ENCODE measurements at regions not wholly inside any gene's neighbourhood (a gene's known extent, or its start where the extent isn't known, plus 50 kb on each side); places are given as distances from the start of the nearest gene placed in this dataset.
"Not testable (repeated sequence)": the region's sequence is repeated elsewhere in the genome, so short reads cannot be mapped to it uniquely, and the experiment has no call there.

GRCh38 chr6:58185300-58185699, 867.9 kb downstream of the PRIM2 start:
- not testable (repeated sequence) for H3K4me1 Mint-ChIP-seq (ENCODE audit: low read depth); H3K36me3 Mint-ChIP-seq (ENCODE audit: insufficient read depth); DNase-seq (ENCODE audit: low spot score, unreplicated experiment); H3K4me3 Mint-ChIP-seq (ENCODE audit: low read depth); H3K27ac Mint-ChIP-seq; H3K27me3 Mint-ChIP-seq
- peaks cover 25% of the 10 kb centered on the region for H3K9me3 Mint-ChIP-seq (ENCODE audit: low read depth)

GRCh38 chr6:58193209-58193608, 875.8 kb downstream of the PRIM2 start:
- H3K4me3 Mint-ChIP-seq (ENCODE audit: low read depth); H3K27me3 Mint-ChIP-seq; H3K36me3 Mint-ChIP-seq (ENCODE audit: insufficient read depth); H3K4me1 Mint-ChIP-seq (ENCODE audit: low read depth); H3K27ac Mint-ChIP-seq; DNase-seq (ENCODE audit: low spot score, unreplicated experiment): not testable (repeated sequence)
- H3K9me3 Mint-ChIP-seq (ENCODE audit: low read depth): peaks cover 31% of the 10 kb centered on the region

- Mint-ChIP-seq H3K36me3 (ENCODE audit: insufficient read depth) (no peaks in the 10 kb centered on the region), H3K9me3 (ENCODE audit: low read depth) (peaks cover 30% of the 10 kb centered on the region), H3K4me3 (ENCODE audit: low read depth) (no peak overlapping the region), H3K27ac (no peak overlapping the region), H3K27me3 (no peaks in the 10 kb centered on the region), H3K4me1 (ENCODE audit: low read depth) (no peaks in the 10 kb centered on the region)
- no peak for TF ChIP-seq CTCF (IDR thresholded peaks at IDR 0.05; ENCODE audit: unreplicated experiment)
- DNase-seq (ENCODE audit: low spot score, unreplicated experiment): no peak
Observed at GRCh38 chr6:58198301-58198700, 880.9 kb downstream of the PRIM2 start.

GRCh38 chr6:58237124-58237523, 919.7 kb downstream of the PRIM2 start:
- H3K27me3 Mint-ChIP-seq; H3K4me3 Mint-ChIP-seq (ENCODE audit: low read depth); H3K27ac Mint-ChIP-seq; DNase-seq (ENCODE audit: low spot score, unreplicated experiment); H3K36me3 Mint-ChIP-seq (ENCODE audit: insufficient read depth); H3K4me1 Mint-ChIP-seq (ENCODE audit: low read depth): not testable (repeated sequence)
- H3K9me3 Mint-ChIP-seq (ENCODE audit: low read depth): peaks cover 69% of the 10 kb centered on the region

- not testable (repeated sequence) for H3K36me3 Mint-ChIP-seq (ENCODE audit: insufficient read depth); H3K27ac Mint-ChIP-seq; DNase-seq (ENCODE audit: low spot score, unreplicated experiment); H3K4me1 Mint-ChIP-seq (ENCODE audit: low read depth); H3K27me3 Mint-ChIP-seq; H3K4me3 Mint-ChIP-seq (ENCODE audit: low read depth)
- H3K9me3 Mint-ChIP-seq (ENCODE audit: low read depth): peaks cover 64% of the 10 kb centered on the region
Observed at GRCh38 chr6:58238421-58238820, 921.0 kb downstream of the PRIM2 start.

- not testable (repeated sequence) for H3K27me3 Mint-ChIP-seq; H3K4me3 Mint-ChIP-seq (ENCODE audit: low read depth); H3K27ac Mint-ChIP-seq; DNase-seq (ENCODE audit: low spot score, unreplicated experiment); H3K4me1 Mint-ChIP-seq (ENCODE audit: low read depth); H3K36me3 Mint-ChIP-seq (ENCODE audit: insufficient read depth)
- H3K9me3 Mint-ChIP-seq (ENCODE audit: low read depth): peaks cover 42% of the 10 kb centered on the region
Observed at GRCh38 chr6:58257625-58258024, 940.2 kb downstream of the PRIM2 start.

- H3K4me1 Mint-ChIP-seq (ENCODE audit: low read depth): no peaks in the 10 kb centered on the region
- no peak overlapping the region for H3K27ac Mint-ChIP-seq
- H3K27me3 Mint-ChIP-seq: no peaks in the 10 kb centered on the region
- TF ChIP-seq CTCF (IDR thresholded peaks at IDR 0.05; ENCODE audit: unreplicated experiment): no peak
- H3K36me3 Mint-ChIP-seq (ENCODE audit: insufficient read depth): no peaks in the 10 kb centered on the region
- DNase-seq (ENCODE audit: low spot score, unreplicated experiment): no peak
- peaks cover 51% of the 10 kb centered on the region for H3K9me3 Mint-ChIP-seq (ENCODE audit: low read depth)
- no peak overlapping the region for H3K4me3 Mint-ChIP-seq (ENCODE audit: low read depth)
Observed at GRCh38 chr6:58290177-58290576, 972.7 kb downstream of the PRIM2 start.

- H3K9me3 Mint-ChIP-seq (ENCODE audit: low read depth): peaks cover 45% of the 10 kb centered on the region
- H3K4me3 Mint-ChIP-seq (ENCODE audit: low read depth); DNase-seq (ENCODE audit: low spot score, unreplicated experiment); H3K36me3 Mint-ChIP-seq (ENCODE audit: insufficient read depth); H3K27ac Mint-ChIP-seq; H3K4me1 Mint-ChIP-seq (ENCODE audit: low read depth); H3K27me3 Mint-ChIP-seq: not testable (repeated sequence)
Observed at GRCh38 chr6:58291319-58291718, 973.9 kb downstream of the PRIM2 start.

- H3K27me3 Mint-ChIP-seq; H3K27ac Mint-ChIP-seq; H3K4me1 Mint-ChIP-seq (ENCODE audit: low read depth); H3K36me3 Mint-ChIP-seq (ENCODE audit: insufficient read depth); DNase-seq (ENCODE audit: low spot score, unreplicated experiment); H3K4me3 Mint-ChIP-seq (ENCODE audit: low read depth): not testable (repeated sequence)
- peaks cover 18% of the 10 kb centered on the region for H3K9me3 Mint-ChIP-seq (ENCODE audit: low read depth)
Observed at GRCh38 chr6:58307901-58308300, 990.5 kb downstream of the PRIM2 start.

GRCh38 chr6:58332108-58332507, 1014.7 kb downstream of the PRIM2 start:
- not testable (repeated sequence) for H3K36me3 Mint-ChIP-seq (ENCODE audit: insufficient read depth); H3K27ac Mint-ChIP-seq; H3K27me3 Mint-ChIP-seq; DNase-seq (ENCODE audit: low spot score, unreplicated experiment); H3K4me3 Mint-ChIP-seq (ENCODE audit: low read depth); H3K4me1 Mint-ChIP-seq (ENCODE audit: low read depth)
- H3K9me3 Mint-ChIP-seq (ENCODE audit: low read depth): peaks cover 38% of the 10 kb centered on the region

- not testable (repeated sequence) for H3K27ac Mint-ChIP-seq; H3K4me3 Mint-ChIP-seq (ENCODE audit: low read depth); DNase-seq (ENCODE audit: low spot score, unreplicated experiment); H3K36me3 Mint-ChIP-seq (ENCODE audit: insufficient read depth); H3K27me3 Mint-ChIP-seq; H3K4me1 Mint-ChIP-seq (ENCODE audit: low read depth)
- H3K9me3 Mint-ChIP-seq (ENCODE audit: low read depth): peaks cover 32% of the 10 kb centered on the region
Observed at GRCh38 chr6:58342287-58342686, 1024.9 kb downstream of the PRIM2 start.

GRCh38 chr6:58347534-58347933, 1030.1 kb downstream of the PRIM2 start:
- H3K36me3 Mint-ChIP-seq (ENCODE audit: insufficient read depth); H3K4me1 Mint-ChIP-seq (ENCODE audit: low read depth); H3K4me3 Mint-ChIP-seq (ENCODE audit: low read depth); DNase-seq (ENCODE audit: low spot score, unreplicated experiment); H3K27ac Mint-ChIP-seq; H3K27me3 Mint-ChIP-seq: not testable (repeated sequence)
- peaks cover 38% of the 10 kb centered on the region for H3K9me3 Mint-ChIP-seq (ENCODE audit: low read depth)

Data from progenitor cell of endocrine pancreas (in vitro differentiated cells).